SJSA1 (cell line): ENCODE measurements at regions not wholly inside any gene's neighbourhood (a gene's known extent, or its start where the extent isn't known, plus 50 kb on each side); places are given as distances from the start of the nearest gene placed in this dataset.

Source experiments
- DNase-seq, 2 experiments: peaks; one replicate each; pipeline ENCODE4 v3.0.0-alpha.2; 2015 to 2020; ENCODE audit warnings: low spot score in 2 of 2, low read depth in 1 of 2
- H3K27ac ChIP-seq: fragments of 250-450 bp; sonication (Bioruptor Pico); 2 replicates; pipeline ENCODE4 v1.5.1; 2020; ENCODE audit warnings: mild to moderate bottlenecking, moderate library complexity
- H3K27me3 ChIP-seq: fragments of 250-450 bp; sonication (Bioruptor Pico); replicated peaks from 2 replicates; pipeline ENCODE4 v1.5.1; 2020; ENCODE audit warnings: mild to moderate bottlenecking, moderate library complexity
- H3K36me3 ChIP-seq: fragments of 250-450 bp; sonication (Bioruptor Pico); 2 replicates; pipeline ENCODE4 v1.5.1; 2020; ENCODE audit warnings: mild to moderate bottlenecking
- H3K4me1 ChIP-seq: fragments of 250-450 bp; sonication (Bioruptor Pico); replicated peaks from 2 replicates; pipeline ENCODE4 v1.6.1; 2021; ENCODE audit warnings: mild to moderate bottlenecking
- H3K4me3 ChIP-seq: fragments of 250-450 bp; sonication (Bioruptor Pico); 2 replicates; pipeline ENCODE4 v1.5.1; 2020; ENCODE audit warnings: mild to moderate bottlenecking
- H3K9me3 ChIP-seq: fragments of 250-450 bp; sonication (Bioruptor Pico); replicated peaks from 2 replicates; pipeline ENCODE4 v1.5.1; 2020; ENCODE audit warnings: mild to moderate bottlenecking

DNA sequence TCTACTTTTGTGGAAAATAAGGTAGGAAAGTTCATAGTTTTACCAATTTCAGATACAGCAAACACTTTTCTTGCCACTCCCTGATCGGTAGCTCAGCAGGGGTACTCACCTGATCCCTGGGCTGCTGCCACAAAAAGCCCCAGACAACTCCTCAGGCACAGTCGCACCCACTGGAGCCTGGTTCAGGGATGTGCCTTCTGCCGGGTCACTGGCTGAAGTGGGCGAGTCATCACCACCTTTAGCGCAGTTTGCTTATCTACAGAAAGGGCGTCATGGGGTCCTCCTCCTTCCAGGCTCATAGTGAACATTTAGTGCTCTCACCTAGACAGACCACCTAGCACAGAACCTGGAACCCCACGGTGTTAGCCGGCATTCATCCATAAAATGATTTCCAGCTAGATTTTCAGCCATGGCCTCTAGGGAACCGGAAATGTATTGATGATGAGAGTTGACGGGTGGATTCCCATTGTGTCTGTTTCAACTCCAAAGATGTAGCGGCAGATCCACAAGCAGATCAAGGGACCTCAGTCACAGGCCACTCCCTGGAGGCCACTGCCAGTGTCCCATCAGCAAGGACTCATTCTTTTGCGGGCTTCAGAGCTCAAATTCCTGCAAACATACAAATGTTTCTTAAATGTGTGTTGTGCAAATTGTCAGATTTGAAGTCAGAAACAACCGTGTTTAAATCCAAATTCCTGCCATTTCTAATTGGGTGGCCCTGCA, 408.4 kb upstream of the SALL3 start:
- H3K4me3 ChIP-seq: no peak overlapping the region
- H3K27me3 ChIP-seq: no peaks in the 10 kb centered on the region
- H3K27ac ChIP-seq: no peak overlapping the region
- H3K9me3 ChIP-seq: peaks cover 3% of the 10 kb centered on the region
- H3K36me3 ChIP-seq: no peaks in the 10 kb centered on the region
- DNase-seq: no peak
- H3K4me1 ChIP-seq: no peaks in the 10 kb centered on the region

DNA sequence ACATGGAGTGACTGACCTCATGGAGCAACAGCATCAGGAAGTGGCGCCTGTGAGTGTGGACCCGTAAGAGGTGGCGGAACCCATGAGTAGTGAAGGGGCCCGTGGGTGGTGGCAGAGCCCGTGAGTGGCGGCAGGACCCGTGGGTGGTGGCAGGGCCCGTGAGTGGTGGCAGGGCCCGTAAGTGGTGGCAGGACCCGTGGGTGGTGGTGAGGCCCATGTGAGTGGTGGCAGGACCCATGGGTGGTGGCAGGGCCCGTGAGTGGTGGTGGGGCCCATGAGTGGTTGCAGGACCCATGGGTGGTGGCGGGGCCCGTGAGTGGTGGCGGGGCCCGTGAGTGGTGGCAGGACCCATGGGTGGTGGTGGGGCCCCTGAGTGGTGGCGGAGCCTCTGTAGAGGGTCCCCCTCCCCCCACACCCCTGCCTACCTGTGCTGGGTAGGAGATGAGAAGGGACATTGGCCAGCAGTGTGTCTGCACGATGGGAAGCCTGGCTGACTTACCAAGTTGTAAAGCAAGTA, 407.7 kb upstream of the SALL3 start:
- Histone ChIP-seq H3K27me3 (no peaks in the 10 kb centered on the region), H3K4me1 (no peaks in the 10 kb centered on the region), H3K27ac (no peak overlapping the region), H3K9me3 (peaks cover 8% of the 10 kb centered on the region), H3K4me3 (no peak overlapping the region), H3K36me3 (no peaks in the 10 kb centered on the region)
- DNase-seq: no peak

DNA sequence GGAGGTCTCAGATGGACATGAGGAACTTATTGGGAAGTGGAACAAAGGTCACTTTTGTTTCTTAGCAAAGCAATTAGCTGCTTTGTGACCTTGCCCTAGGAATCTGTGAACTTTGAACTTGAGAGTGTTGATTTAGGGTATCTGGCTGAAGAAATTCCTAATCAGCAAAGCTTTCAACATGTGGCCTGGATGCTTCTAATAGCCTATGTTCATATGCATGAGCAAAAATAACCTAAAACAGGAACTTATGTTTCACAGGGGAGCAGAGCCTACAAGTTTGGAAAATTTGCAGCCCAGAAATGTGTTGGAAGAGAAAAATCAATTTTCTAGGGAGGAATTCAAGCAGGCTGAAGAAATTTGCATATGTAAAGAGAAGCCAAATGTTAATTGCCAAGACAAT, 405.8 kb upstream of the SALL3 start:
- Histone ChIP-seq H3K4me3 (no peak overlapping the region), H3K9me3 (peaks cover 8% of the 10 kb centered on the region), H3K4me1 (no peaks in the 10 kb centered on the region), H3K27me3 (no peaks in the 10 kb centered on the region), H3K36me3 (no peaks in the 10 kb centered on the region), H3K27ac (no peak overlapping the region)
- DNase-seq: no peak

DNA sequence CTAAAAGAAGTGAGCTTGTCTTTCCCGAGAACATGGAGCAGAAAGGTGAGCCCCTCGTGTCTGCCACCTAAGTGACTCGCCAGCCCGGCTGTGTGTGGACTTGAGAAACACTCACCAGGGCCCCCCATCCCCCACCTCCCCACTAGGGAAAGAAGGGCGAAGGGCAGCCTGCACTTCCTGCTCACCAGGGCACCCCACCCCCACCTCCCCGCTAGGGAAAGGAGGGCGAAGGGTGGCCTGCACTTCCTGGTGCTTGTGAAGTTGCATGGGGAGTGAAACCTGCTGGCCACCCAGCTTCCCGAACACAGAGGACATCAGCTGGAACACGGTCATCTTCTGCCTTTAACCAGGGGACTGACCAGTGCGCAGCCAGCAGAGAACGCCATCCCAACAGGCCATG, 402.7 kb upstream of the SALL3 start:
- Histone ChIP-seq H3K4me3 (no peak overlapping the region), H3K27ac (no peak overlapping the region), H3K9me3 (peaks cover 14% of the 10 kb centered on the region), H3K27me3 (no peaks in the 10 kb centered on the region), H3K4me1 (no peaks in the 10 kb centered on the region), H3K36me3 (no peaks in the 10 kb centered on the region)
- no peak for DNase-seq

DNA sequence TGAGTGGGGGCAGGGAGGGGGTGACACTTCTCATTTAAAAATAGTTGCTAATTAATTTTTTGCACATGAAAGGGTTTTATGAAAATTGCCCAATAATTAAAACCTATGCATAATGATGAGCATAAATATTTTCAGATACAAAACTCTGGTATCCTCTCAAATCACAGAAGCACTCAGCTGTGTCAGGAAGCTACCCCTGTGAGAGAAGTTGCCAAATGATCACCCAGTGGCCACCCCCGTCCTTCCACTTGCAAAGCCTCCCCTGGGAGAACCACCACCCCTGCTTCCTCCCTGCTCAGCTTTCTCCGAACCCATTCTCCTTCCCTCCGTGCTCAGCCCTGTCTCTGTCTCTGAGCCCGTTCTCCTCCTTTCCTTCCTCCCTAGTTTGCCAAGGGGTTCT, 400.2 kb upstream of the SALL3 start:
- Histone ChIP-seq H3K27ac (no peak overlapping the region), H3K4me3 (no peak overlapping the region), H3K36me3 (no peaks in the 10 kb centered on the region), H3K9me3 (peaks cover 11% of the 10 kb centered on the region; the same call in 1 of the 2 replicates), H3K4me1 (no peaks in the 10 kb centered on the region), H3K27me3 (no peaks in the 10 kb centered on the region)
- DNase-seq: peak in 1 of 2 experiments; percentile 12

- Histone ChIP-seq H3K27ac (no peak overlapping the region), H3K27me3 (no peaks in the 10 kb centered on the region), H3K36me3 (no peaks in the 10 kb centered on the region), H3K4me3 (no peak overlapping the region), H3K9me3 (peaks cover 11% of the 10 kb centered on the region; the same call in 1 of the 2 replicates), H3K4me1 (no peaks in the 10 kb centered on the region)
- DNase-seq: peak in 1 of 2 experiments; percentile 27
These were observed 399.6 kb upstream of the SALL3 start for GRCh38 chr18:78579854-78580577.

GRCh38 chr18:78580835-78581339, 398.7 kb upstream of the SALL3 start:
- Histone ChIP-seq H3K4me1 (no peaks in the 10 kb centered on the region), H3K4me3 (no peak overlapping the region), H3K27ac (no peak overlapping the region), H3K27me3 (no peaks in the 10 kb centered on the region), H3K36me3 (no peaks in the 10 kb centered on the region), H3K9me3 (peaks cover 11% of the 10 kb centered on the region; the same call in 1 of the 2 replicates)
- DNase-seq: no peak

DNA sequence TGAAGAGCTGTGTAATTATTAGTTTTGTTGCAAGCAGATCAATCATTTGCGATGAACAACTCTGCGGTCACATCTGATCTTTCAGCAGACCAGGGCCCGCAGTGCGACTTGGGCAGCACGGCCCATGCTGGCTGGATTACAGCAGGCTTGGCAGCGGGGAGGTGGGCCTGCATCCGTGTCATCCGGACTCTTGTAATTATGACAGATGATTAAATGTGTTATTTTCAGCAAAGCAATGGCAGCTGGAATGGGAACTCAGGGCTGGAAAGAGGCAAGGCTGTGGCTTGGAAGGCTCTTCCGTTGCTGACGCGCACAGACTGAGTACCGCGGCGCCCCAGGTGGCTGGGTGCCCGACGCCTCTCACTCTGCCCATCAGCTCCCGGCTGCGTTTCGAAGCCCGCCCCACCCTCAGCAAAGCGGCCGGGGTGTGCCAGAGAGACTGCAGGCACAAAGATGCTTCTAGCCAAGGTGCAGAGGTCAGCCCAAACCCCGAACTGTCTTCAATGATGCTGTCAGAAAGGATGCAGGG, 397.4 kb upstream of the SALL3 start:
- H3K9me3 ChIP-seq: peaks cover 6% of the 10 kb centered on the region; the same call in 1 of the 2 replicates
- no peak overlapping the region for H3K27ac ChIP-seq
- H3K4me3 ChIP-seq: no peak overlapping the region
- DNase-seq: no peak
- no peaks in the 10 kb centered on the region for H3K27me3 ChIP-seq
- no peaks in the 10 kb centered on the region for H3K36me3 ChIP-seq
- no peaks in the 10 kb centered on the region for H3K4me1 ChIP-seq

DNA sequence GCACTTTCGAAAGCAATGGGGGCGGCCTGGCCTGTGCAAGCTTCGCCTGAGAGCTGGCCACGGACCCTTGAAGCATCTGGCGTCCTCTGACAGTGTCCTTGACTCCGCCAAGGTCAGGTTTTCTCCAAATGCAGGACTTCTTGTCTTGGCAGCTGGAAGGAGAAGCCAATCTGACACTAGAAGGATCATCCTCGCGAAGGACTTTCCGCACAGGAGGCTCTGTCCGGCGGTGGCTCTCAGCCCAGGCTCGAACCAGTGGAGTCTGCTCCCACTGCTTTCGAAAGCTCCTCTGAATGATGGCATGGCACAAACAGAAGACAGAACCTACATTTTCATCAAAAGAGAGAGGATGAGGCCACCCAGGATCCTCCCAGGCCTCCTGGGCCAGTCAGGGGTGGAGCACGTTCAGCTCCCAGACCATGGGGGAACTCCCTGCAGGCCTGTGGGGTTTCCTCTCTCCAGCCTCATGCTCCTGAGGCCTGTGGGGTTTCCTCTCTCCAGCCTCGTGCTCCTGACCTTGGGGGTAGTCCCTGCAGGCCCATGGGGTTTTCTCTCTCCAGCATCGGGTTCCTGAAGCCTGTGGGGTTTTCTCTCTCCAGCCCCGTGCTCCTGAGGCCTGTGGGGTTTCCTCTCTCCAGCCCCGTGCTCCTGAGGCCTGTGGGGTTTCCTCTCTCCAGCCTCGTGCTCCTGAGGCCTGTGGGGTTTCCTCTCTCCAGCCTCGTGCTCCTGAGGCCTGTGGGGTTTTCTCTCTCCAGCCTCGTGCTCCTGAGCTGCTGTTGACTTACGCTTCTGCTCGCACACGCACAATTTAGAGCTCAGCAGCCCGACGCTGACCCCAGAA, 396.5 kb upstream of the SALL3 start:
- Histone ChIP-seq H3K27me3 (no peaks in the 10 kb centered on the region), H3K4me1 (no peaks in the 10 kb centered on the region), H3K4me3 (no peak overlapping the region), H3K36me3 (no peaks in the 10 kb centered on the region), H3K27ac (no peak overlapping the region), H3K9me3 (peaks cover 6% of the 10 kb centered on the region; the same call in 1 of the 2 replicates)
- DNase-seq: no peak

- Histone ChIP-seq H3K4me3 (no peak overlapping the region), H3K27ac (no peak overlapping the region), H3K36me3 (no peaks in the 10 kb centered on the region), H3K9me3 (peaks cover 6% of the 10 kb centered on the region; the same call in 1 of the 2 replicates), H3K4me1 (no peaks in the 10 kb centered on the region), H3K27me3 (no peaks in the 10 kb centered on the region)
- DNase-seq: no peak
These were observed 395.7 kb upstream of the SALL3 start for GRCh38 chr18:78583739-78584458.

DNA sequence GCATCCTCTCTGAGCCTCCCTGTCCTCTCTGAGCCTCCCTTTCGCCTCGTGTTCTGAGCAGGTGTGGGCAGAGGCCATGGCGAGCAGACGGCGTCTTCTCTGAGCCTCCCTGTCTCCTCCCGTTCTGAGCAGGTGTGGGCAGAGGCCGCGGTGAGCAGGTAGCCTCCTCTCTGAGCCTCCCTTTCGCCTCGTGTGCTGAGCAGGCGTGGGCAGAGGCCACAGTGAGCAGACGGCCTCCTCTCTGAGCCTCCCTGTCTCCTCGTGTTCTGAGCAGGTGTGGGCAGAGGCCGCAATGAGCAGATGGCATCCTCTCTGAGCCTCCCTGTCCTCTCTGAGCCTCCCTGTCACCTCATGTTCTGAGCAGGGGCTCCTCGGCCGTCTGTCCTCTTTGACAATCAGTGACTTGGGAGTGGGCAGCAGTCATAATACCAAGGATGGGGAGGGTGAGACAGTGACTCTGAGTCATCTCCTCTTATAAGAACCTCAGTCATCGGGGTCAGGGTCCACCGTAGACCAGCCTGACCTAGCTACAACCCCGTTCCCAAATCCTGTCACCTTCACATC, 395.1 kb upstream of the SALL3 start:
- H3K4me1 ChIP-seq: no peaks in the 10 kb centered on the region
- no peaks in the 10 kb centered on the region for H3K36me3 ChIP-seq
- no peaks in the 10 kb centered on the region for H3K27me3 ChIP-seq
- H3K4me3 ChIP-seq: no peak overlapping the region
- H3K9me3 ChIP-seq: peaks cover 6% of the 10 kb centered on the region; the same call in 1 of the 2 replicates
- no peak for DNase-seq
- no peak overlapping the region for H3K27ac ChIP-seq

DNA sequence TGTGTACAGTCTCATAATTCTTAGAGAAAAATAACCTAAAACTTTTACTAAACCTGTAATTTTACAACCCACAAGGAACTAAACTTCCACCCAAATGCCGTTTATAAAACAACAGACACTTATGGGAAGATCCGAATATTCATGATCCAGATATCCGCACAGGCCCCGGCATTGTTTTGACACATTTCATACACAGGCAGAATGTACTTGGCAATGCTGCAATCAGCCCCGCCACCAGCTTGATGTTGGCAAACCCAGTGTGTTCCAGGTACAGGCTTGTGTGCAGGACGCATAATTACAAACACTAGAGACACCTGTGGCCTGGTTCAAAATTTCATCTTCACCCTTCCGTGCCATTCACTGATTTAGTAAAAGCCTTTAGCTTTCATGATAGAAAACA, 393.0 kb upstream of the SALL3 start:
- Histone ChIP-seq H3K4me3 (no peak overlapping the region), H3K4me1 (no peaks in the 10 kb centered on the region), H3K27ac (no peak overlapping the region), H3K9me3 (peaks cover 2% of the 10 kb centered on the region; the same call in 1 of the 2 replicates), H3K27me3 (no peaks in the 10 kb centered on the region), H3K36me3 (no peaks in the 10 kb centered on the region)
- no peak for DNase-seq
